GM21447 (cell line): ENCODE measurements at regions not wholly inside any gene's neighbourhood (a gene's known extent, or its start where the extent isn't known, plus 50 kb on each side); places are given as distances from the start of the nearest gene placed in this dataset.

ENCODE experiments used
- ATAC-seq: cut with Tn5 transposase; IDR thresholded peaks from one replicate; pipeline ENCODE4 v1.9.1; 2021; ENCODE audit not compliant: unreplicated experiment

DNA sequence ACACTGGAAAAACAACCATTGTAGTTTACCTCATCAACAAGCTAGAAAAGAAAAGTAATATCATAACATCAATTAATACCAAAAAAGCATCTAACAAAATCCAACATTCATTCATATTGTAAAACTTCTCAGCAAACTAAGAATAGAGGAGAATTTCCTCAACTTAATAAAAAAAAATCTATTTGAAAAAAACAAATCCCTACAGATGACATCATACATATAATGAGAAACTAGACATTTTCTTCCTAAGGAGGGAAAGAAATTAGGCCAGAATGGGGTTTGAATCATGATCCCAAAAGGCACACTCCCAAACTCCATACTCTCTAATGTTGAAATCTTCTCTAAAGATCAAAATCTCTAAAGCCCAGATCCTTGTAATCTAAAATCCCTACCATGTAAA lies 460.0 kb downstream of the IRS1 start:
- ATAC-seq: no peak

DNA sequence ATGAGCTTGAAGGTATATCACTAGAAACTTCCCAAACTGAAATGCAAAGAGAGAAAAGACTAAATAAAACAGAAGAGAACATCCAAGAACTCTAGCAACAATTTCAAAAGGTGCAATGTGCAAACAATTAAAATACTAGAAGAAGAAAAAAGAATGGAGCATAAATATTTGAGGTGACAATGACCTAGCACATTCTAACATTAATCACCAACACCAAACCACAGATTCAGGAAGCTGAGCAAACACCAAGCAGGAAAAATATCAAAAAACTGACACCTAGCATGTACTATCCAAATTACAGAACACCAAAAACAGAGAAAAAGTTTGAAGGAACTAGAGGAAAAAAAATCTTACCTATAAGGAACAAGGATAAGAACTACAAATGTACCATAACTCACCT lies 460.8 kb downstream of the IRS1 start:
- no peak for ATAC-seq

DNA sequence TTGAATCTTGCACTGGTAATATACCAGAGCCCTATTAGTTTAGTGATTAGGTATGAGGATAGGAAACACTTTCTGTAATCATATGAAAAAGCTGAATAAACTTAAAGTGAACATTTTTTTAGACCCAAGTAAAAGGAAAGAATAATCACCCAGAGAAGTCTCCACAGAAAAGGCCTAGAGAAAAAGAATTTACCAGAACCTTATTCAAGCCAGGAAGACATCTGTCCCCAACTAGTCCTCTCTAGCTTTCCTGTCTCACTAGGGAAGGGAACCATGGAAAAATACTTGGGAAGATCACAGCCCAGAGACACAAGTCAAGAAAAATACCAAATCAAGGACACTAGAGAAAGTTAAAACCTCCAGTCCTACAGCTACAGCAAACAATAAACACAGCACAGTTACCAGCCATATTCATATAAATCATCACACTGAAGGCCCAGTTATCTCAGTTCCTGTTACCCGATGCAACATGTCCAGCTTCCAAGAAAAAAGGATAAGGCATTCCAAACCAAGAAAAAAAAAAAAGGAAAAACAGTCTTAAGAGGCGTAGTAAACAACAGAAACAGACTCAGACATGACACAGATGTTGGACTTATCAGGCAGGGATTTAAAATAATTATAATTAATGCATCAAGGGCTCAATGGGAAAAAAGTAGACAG lies 461.5 kb downstream of the IRS1 start:
- no peak for ATAC-seq

DNA sequence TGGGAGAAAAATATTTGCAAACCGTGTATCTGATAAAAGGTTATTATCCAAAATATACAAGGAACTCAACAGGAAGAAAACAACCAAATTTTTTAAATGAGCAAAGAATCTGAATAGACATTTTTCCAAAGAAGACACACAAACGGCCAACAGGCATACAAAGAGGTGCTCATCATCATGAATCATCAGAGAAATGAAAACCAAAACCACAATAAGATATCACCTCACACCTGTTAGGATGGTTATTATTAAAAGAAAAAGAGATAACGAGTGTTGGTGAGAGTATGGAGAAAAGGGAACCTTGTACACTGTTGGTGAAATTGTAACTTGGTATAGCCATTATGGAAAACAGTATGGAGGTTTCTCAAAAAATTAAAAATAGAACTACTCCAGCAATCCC lies 463.3 kb downstream of the IRS1 start:
- ATAC-seq: no peak

DNA sequence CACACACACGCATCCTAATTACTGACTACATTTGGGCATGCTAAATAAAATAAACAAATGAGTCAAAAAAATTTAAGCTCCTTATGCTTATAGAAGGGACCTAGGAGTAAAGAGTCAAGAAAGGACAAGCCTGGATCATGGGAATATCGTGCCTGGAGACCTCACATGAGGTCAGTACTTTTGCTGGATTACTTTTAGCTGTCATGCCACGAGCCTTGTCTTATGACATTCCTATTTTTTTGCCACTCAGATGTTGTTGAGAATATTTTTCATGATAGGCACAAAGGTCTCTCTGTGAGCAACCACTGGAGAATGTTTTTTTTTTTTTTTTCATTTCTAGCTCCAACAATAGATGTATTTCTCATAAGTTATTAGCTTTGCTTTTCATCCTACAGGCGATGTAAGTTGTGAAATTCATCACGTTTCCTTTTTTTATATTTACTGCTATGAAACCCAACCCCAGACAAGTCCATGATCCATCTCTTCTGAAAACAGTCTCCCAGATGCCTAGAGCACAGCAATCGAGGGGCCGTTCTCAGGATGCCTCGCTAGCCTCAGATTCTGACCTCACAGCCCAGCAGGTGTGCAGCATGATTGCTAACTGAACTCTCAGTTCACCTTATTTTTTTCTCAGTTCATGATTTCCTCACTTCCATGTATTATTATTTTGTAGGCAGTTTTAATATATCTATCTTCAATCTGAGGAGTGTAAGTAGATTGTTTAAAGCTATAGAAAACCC lies 464.5 kb downstream of the IRS1 start:
- ATAC-seq: no peak

DNA sequence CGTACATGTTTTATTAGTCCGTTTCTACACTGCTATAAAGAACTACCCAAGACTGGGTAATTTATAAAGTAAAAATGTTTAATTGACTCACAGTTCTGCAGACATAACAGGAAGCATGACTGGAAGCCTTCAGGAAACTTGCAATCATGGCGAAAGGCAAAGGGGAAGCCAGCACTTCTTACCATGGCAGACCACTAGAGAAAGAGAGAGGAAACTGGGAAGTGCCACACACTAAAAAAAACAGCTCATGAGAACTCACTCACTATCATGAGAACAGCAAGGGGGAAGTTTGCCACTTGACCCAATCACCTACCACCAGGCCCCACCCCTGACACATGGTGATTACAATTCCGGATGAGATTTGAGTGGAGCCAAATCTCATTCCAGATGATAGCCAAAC lies 466.2 kb downstream of the IRS1 start:
- ATAC-seq: no peak

DNA sequence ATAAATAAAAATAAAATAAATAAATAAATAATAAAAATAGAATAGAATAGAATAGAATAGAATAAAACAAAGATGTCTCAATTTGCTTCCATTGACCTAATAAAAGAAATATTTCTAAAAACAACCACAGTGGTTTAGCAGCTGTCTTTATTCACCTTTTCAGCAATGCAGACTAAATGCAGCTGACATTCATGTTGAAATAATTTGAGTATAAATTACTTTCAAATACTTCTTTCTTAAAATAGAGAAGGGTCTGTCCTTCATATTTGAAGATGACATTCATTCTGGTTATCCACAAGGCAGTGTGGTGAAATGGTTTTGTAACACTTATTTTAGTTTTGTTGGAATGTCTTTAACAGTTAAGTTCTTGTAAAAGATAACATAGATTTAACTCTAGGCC lies 469.4 kb downstream of the IRS1 start:
- no peak for ATAC-seq

DNA sequence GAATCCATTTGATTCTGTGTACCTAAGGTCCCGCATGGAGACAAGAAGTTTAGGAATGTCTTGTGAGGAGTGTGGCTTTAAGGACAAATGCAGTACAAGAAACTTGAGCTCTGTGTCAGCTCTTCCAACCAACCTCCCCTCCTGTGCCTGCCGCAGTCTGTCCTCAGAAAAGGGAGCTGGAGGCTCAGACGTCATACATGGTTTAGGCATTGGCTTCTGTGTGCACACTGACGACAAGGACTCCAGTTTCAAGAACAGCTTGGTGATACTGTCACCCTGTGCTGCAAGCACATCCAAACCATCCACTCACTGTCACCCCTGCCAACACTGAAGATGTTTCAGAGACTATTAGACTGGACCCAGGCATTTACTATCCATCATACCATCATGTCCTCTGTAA lies 470.4 kb downstream of the IRS1 start:
- ATAC-seq: no peak

DNA sequence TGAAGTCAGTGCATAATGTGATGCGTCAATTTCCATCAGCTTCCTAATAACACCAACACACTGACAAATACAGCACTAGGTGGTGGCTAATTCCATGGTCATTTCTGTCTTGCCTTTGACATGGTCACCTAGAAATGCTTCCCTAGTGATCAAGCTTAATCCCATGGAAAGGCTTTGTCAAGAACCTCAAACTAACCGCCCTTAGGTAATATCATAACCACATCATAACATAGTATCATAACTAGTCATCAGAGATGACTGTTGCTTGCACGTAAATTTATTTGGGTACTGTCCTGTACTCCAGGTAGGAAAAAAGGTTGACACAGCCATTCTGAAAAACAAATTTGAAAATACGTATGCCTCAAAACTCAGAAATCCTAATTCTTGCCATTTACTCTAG lies 471.8 kb downstream of the IRS1 start:
- ATAC-seq: no peak

DNA sequence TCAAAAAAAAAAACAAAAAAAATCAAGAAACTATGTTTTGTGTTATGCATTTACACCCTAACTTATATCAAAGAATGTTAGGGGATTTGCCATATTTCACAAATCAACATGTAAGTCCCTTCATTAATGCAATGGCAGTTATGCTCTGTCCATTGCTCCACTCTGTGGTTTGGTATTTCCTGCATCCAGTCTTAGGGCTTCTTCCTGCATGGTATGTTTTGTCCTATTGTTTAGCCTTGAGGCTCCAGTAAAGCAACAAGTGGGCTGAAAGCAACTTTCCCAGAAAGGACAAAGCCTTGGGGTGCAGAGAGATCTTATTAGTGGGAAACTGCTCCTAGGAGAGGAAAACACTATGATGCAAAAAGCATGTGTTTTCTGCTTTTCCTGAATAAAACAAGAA lies 474.1 kb downstream of the IRS1 start:
- no peak for ATAC-seq

DNA sequence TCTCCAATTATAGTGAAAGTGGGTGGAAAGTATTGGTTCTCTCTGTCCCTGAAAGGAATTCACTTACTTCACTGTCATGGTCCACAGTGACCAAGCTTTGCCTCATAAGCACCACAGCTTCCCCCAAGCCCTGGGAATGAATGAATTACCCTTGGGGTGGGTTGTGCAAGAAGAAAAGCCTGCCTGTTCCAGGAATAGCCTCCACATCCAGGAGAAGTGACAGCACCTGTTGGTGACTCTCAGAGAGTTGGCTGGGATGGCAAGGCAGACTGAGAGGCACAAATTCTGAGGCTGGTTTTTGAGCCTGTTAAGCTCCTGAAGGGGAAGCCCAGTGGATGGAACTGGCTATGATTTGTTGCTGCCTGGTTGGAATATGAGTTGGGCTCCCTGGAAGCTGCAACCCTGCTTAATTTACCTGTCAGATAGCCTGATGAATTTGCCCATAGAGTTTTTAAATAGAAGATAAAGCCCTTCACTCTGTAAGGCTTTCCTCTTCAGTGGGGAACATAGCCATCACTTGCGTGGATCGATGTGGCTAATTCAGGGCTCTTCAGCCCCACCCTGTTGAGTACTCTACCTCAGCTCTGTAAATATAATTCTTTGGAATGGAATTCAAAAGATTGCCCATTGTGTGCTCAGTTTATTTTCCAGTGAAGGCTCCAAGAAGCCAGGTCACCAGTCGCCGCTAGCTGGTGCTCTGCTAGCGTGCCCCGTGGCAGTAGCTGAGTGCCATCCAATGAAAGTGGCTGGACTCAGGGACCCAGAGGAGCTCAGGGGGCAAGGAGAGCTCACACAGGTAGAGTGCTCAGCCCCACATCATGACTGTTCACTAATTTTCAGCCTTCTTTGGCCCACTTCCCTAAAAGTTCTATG lies 479.3 kb downstream of the IRS1 start:
- ATAC-seq: no peak

DNA sequence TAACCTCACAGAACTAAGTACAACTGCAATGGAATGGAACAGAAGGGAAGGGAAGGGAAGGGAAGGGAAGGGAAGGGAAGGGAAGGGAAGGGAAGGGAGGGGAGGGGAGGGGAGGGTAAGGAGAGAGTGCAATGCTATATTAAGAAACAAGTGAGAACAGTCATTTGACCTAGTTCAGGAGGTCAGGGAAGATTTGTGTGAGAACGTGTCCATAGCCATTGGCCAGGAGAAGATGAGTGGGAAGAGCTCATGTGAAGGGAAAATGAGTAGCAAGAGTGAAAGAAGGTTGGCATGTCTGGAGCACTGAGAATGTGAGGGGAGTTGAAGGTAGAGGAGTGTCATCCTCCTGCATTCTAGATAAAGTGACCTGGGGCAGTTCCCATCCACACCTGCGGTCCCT lies 481.6 kb downstream of the IRS1 start:
- ATAC-seq: no peak

DNA sequence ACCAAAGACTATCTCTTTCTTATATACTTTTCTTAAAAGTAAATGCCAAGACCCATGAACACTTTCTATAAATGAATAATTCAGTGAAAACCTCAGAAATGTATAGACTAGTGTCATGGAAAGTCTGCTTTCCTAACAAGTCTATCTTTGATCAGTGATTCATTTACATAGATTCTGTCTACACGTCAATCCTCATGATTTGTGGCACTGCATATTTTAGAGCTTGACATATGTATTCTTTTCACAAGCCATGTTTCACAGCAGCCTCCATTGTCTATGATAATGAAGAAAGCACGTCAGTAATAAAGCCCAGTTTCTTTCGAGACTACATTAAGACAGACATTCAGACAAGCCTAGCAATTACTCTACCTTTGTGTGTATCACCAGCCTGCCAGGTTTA lies 486.6 kb downstream of the IRS1 start:
- ATAC-seq: no peak

DNA sequence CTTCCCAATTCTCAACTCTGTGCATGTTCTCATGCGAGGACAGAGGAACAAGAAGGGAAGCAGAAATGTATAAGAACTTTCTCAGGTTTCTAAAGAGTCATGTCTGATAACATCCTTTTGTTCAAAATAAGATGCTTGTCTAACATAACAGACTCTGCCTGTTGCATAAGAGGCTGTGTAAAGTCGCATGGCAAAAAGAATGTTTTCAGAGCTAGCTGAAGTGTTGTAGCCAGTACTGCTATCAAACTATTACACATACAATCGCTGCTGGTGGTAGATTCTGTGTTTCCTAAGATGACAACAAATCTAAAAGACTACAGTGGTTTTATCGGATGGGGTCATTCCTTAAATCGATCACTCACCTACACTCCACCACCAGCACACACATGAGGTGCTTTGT lies 487.5 kb downstream of the IRS1 start:
- no peak for ATAC-seq

DNA sequence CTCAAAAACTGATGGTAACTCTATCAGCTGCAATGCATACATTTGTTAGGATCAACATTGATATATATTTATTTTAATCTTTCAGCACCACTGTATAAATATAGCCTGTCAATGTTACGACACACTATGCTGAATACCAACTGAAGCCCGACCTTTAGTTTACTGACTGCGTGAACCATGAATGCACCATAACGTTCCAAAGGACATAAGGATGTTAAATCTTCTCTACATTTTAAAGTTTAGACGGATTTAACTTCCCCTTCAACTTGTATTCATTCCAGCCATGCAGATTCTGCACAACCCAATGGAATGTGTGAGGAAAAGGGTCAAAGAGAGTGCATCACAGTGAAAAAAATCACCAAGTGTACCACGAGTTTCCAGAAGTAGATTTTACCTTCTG lies 489.5 kb downstream of the IRS1 start:
- no peak for ATAC-seq

DNA sequence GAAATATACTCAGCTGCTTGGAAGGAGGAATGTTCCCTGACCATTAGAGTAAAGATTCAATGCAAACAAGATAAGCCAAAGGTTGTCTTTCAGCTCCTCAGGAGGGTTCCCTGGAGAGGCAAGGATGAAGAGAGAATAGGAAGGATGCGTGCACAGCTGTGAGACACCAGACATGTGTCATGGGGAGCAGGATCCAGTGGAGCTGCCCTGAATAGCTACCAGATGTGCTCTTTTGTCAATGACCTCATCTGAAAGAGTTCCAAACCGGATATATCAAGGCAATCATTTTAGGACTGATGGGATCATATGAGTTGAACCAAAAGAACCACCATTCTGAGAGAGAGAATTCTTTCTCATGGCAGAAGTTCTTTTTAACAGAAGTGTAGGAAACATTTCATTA lies 490.6 kb downstream of the IRS1 start:
- no peak for ATAC-seq

DNA sequence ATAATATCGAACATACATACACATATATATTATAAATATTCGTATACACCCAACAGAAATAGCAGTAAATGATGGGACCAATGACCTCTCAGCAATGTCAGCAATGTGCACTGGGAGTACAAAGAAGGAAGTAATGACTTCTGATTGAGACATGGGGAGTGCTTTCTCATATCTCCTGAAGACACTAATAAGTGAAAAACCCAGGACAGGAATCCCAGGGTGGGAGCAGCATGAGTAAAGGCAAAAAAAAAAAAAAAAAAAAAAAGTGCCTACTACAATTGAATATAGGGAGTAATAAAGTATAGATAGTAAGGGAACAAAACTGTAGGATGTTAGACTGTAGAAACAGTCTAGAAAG lies 491.3 kb downstream of the IRS1 start:
- no peak for ATAC-seq

DNA sequence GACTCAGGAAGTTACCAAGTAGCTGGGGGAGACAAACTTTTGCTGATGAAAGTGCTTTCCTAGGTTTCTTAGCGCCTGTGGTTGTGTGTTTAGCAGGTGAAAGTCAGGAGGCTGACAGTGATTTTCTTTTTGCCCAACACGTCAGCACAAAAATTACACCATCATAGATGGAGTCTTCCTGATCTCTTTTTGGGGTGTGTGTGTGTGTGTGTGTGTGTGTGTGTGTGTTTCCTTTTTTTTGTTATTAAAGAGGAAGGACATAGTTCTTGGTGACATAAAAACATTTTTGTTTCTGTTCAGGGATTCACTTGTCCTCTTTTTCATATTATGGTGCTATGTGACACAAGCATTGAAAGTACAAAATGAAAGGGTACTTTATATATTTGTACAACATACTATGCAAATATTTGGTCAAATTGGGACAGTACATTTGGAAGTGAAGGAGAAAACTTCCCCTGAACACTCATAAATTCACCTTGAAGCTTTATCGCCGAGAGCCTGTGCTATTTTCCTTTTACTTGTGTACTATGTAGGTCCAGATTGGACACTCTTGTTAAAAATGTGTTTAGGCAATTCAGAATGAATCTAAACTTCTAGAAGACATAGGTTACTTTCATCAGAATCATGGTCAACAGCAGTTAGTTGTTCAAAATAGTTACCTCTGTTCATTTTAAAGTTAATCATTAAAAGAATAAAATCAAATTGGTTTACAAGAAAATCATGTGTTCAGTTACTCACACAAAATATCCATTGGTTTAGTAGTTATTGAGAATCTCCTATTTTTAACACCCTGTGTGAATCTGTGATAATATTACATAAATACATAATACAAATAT lies 491.9 kb downstream of the IRS1 start:
- ATAC-seq: no peak

DNA sequence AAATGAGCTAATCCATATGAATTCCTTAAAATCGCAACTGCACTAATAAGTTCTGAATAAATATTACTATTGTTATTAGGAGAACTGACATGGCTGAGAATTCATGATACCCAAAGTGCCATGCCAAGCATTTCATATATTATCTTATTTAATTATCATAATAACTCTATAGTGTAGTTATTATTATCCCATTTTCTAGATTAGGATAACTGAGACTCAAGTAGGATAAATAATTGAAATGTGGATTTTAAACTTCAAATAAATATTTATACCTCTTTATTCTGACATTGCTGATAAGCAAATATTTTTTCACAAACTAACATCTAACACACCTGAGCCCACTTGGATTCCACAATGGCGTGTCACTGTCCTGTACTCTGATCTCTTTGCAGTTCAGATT lies 492.7 kb downstream of the IRS1 start:
- no peak for ATAC-seq

DNA sequence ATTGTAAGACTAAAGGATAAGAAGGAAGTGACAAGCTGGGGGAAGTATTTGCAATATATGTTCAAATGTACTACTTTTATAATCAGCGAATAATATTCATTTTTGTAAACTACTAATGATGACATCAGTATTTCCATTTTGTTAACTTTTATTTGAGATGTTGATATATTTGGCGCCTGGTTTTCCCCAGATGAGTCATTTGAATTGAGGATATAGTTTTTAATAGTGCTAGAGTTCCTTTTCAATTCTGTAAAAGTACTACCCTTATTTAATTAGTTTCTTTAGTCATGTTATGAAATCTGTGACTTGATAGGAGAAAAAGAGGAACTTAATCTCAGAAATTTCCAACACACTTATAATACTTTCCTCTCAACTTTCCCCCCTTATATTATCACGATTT lies 495.3 kb downstream of the IRS1 start:
- no peak for ATAC-seq

DNA sequence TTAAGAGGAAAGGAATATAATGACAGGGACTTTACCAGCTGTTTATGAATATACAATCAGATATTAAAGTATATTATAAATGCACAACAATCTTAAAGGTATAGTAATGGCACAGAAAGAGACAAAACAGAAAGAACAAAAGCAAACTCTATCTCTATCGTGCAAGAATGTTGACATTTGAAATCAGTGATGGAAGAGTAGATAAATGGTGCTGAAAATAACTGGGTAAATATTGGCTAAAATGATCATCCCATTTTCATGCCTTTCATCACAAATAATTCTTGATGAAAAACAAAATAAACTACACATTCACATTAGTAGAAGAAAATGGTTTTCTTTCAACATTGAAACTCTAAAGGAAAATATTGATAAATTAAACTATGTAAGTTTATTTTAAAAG lies 495.9 kb downstream of the IRS1 start:
- no peak for ATAC-seq
